ENCODE measurements at regions not wholly inside any gene's neighbourhood (a gene's known extent, or its start where the extent isn't known, plus 50 kb on each side); places are given as distances from the start of the nearest gene placed in this dataset.

DNA sequence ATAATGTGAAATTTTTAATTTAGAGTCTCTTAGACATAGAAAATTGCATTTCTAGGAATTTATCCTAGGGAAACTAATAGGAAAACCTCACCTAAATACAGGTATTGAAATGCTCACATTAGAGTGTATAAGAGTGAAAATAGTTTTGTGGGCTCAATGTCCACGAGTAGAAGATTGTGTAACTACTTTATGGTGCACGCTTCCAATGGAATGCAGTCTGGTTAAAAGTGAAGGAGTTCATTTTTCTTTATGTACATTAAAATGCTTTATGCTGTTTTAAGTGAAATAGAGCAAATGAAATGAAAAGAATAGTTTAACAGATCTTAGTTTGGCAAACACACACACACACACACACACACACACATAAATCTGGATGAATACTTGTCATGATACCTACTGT, 278.2 kb downstream of the USP25 start:
- TF ChIP-seq, protein P1, sequence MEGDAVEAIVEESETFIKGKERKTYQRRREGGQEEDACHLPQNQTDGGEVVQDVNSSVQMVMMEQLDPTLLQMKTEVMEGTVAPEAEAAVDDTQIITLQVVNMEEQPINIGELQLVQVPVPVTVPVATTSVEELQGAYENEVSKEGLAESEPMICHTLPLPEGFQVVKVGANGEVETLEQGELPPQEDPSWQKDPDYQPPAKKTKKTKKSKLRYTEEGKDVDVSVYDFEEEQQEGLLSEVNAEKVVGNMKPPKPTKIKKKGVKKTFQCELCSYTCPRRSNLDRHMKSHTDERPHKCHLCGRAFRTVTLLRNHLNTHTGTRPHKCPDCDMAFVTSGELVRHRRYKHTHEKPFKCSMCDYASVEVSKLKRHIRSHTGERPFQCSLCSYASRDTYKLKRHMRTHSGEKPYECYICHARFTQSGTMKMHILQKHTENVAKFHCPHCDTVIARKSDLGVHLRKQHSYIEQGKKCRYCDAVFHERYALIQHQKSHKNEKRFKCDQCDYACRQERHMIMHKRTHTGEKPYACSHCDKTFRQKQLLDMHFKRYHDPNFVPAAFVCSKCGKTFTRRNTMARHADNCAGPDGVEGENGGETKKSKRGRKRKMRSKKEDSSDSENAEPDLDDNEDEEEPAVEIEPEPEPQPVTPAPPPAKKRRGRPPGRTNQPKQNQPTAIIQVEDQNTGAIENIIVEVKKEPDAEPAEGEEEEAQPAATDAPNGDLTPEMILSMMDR (IDR thresholded peaks at IDR 0.05): no peak
- Mint-ChIP-seq H3K36me3 (ENCODE audit: low read depth) (no peaks in the 10 kb centered on the region), H3K4me1 (ENCODE audit: low read depth) (peaks cover 12% of the 10 kb centered on the region), H3K27ac (ENCODE audit: unreplicated experiment) (no peak overlapping the region), H3K27me3 (ENCODE audit: low read depth) (no peaks in the 10 kb centered on the region), H3K4me3 (ENCODE audit: unreplicated experiment) (no peak overlapping the region), H3K9me3 (ENCODE audit: low read depth) (peaks cover 21% of the 10 kb centered on the region)
- no peak for DNase-seq (ENCODE audit: low spot score)

DNA sequence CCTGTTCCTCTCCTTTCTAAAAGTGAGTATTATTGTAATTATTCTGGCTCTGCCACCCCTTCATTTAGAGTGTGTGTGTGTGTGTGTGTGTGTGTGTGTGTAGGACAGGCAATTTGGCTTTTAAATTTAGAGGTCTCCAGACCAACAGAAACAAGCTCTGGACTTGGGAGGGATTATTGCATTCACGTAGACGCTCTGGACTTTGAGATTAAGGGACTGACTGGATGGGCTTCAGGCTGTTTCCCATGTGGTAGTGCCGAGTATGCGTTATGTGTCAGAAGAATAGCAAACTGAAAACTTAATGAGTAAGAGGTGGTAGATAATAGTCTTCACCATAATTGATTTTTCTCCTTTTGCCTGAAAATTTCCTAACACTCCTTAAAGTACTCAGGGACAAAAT, 281.9 kb downstream of the USP25 start:
- DNase-seq (ENCODE audit: low spot score): no peak
- no peaks in the 10 kb centered on the region for H3K36me3 Mint-ChIP-seq (ENCODE audit: low read depth)
- H3K4me1 Mint-ChIP-seq (ENCODE audit: low read depth): no peaks in the 10 kb centered on the region
- H3K27me3 Mint-ChIP-seq (ENCODE audit: low read depth): no peaks in the 10 kb centered on the region
- peaks cover 21% of the 10 kb centered on the region for H3K9me3 Mint-ChIP-seq (ENCODE audit: low read depth)
- no peak overlapping the region for H3K4me3 Mint-ChIP-seq (ENCODE audit: unreplicated experiment)
- TF ChIP-seq, protein P1 (IDR thresholded peaks at IDR 0.05): no peak
- H3K27ac Mint-ChIP-seq (ENCODE audit: unreplicated experiment): no peak overlapping the region

DNA sequence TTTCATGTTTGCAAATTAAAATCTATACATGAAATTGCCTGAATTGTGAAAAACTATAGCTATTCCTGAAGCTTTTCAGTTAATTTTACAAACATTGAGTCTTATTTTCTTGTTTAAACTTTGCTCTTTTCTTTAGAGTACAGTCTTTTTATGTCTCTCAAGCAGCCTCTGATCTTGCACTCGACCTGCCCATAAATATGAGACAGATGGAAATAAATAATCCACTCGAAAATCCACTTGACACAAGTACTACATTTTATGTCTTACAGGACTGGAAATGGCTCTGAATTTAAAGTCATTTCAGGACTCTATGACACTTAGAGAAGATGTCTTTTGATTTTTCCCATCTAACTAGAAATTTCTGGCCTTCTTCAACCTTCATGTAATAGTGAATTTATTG, 283.8 kb downstream of the USP25 start:
- H3K27ac Mint-ChIP-seq (ENCODE audit: unreplicated experiment): no peak overlapping the region
- TF ChIP-seq, protein P1 (IDR thresholded peaks at IDR 0.05): no peak
- H3K4me1 Mint-ChIP-seq (ENCODE audit: low read depth): no peaks in the 10 kb centered on the region
- peaks cover 21% of the 10 kb centered on the region for H3K9me3 Mint-ChIP-seq (ENCODE audit: low read depth)
- H3K27me3 Mint-ChIP-seq (ENCODE audit: low read depth): no peaks in the 10 kb centered on the region
- no peaks in the 10 kb centered on the region for H3K36me3 Mint-ChIP-seq (ENCODE audit: low read depth)
- DNase-seq (ENCODE audit: low spot score): no peak
- H3K4me3 Mint-ChIP-seq (ENCODE audit: unreplicated experiment): no peak overlapping the region

DNA sequence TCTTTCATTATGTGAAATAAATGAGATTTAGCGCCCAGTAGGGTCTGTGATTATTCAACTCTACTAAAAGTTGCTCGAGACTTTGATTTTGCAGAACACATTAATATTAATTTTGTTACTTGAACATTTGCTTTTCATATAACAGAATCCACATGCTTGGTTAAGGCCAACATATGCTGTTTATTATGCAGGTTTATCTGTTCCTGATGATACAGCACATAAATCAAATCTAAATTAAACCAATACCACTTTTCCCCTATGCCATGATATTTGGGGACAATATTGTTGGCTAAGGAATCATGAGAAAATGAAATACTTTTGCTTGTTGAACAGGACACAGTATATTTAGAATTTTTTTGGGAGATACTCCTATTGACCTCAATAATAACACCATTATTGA, 291.1 kb downstream of the USP25 start:
- Mint-ChIP-seq H3K36me3 (ENCODE audit: low read depth) (peaks cover 1% of the 10 kb centered on the region), H3K27ac (ENCODE audit: unreplicated experiment) (no peak overlapping the region), H3K4me1 (ENCODE audit: low read depth) (no peaks in the 10 kb centered on the region), H3K4me3 (ENCODE audit: unreplicated experiment) (no peak overlapping the region), H3K27me3 (ENCODE audit: low read depth) (no peaks in the 10 kb centered on the region), H3K9me3 (ENCODE audit: low read depth) (no peaks in the 10 kb centered on the region)
- DNase-seq (ENCODE audit: low spot score): no peak
- TF ChIP-seq, protein P1 (IDR thresholded peaks at IDR 0.05): no peak

DNA sequence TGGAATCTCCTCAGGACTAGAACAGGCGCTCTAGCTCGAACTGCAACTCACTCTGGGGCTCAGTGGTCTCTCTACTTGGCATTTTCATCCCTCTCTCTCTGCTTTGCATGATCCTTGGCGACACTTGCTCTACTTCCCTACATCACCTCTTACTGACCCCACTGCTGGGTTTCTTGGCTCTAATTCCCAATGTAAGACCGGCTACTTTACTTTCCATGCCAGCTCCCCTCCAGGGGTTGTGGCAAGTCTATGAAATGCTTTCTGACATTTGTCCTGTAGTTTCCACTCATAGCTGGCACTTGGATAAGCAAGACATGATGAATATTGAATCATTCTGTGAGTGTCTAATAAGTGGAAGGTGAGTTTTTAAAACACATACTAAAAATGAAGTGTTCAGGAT, 292.3 kb downstream of the USP25 start:
- H3K36me3 Mint-ChIP-seq (ENCODE audit: low read depth): peaks cover 1% of the 10 kb centered on the region
- no peak overlapping the region for H3K4me3 Mint-ChIP-seq (ENCODE audit: unreplicated experiment)
- no peak overlapping the region for H3K27ac Mint-ChIP-seq (ENCODE audit: unreplicated experiment)
- no peaks in the 10 kb centered on the region for H3K27me3 Mint-ChIP-seq (ENCODE audit: low read depth)
- TF ChIP-seq, protein P1 (IDR thresholded peaks at IDR 0.05): no peak
- no peaks in the 10 kb centered on the region for H3K4me1 Mint-ChIP-seq (ENCODE audit: low read depth)
- DNase-seq (ENCODE audit: low spot score): no peak
- H3K9me3 Mint-ChIP-seq (ENCODE audit: low read depth): no peaks in the 10 kb centered on the region

Data from chondrocyte (in vitro differentiated cells).